IMR-90 (cell line): ENCODE measurements at regions not wholly inside any gene's neighbourhood (a gene's known extent, or its start where the extent isn't known, plus 50 kb on each side); places are given as distances from the start of the nearest gene placed in this dataset.

ENCODE experiments used
- ATAC-seq: fragments of 200-7000 bp; cut with Tn5 transposase; 2 replicates; pipeline ENCODE4 v1.9.1; 2020; ENCODE audit warnings: low read depth, mild to moderate bottlenecking, moderate library complexity
- BruUV-seq: library from RNA; stranded (reverse); fragments of 400-500 nt; replicated peaks from 2 replicates; lab custom pipeline; 2021; lab: Mats Ljungman, UMichigan
- CTCF ChIA-PET: fragments of 300-600 bp; formaldehyde crosslinking; extraction: SDS; loops from one replicate; lab custom pipeline; 2021; ENCODE audit warnings: antibody characterized with exemption; lab: Yijun Ruan, JAX
- POLR2A ChIA-PET: fragments of 300-600 bp; sonication (Branson Sonifier 250); formaldehyde crosslinking; loops from one replicate; lab custom pipeline; 2022; ENCODE audit warnings: antibody characterized with exemption; ENCODE audit not compliant: unreplicated experiment; lab: Charles Lee
- DNase-seq: peaks from one replicate; pipeline ENCODE4 v3.0.0; 2013
- H2AFZ ChIP-seq: replicated peaks from 2 replicates; pipeline ENCODE3; 2013; ENCODE audit warnings: low read length, mild to moderate bottlenecking; ENCODE audit not compliant: poor library complexity
- H2AK5ac ChIP-seq: 2 replicates; pipeline ENCODE4 v1.6.1; 2013; ENCODE audit warnings: low read depth, low read length, inconsistent platforms
- H2AK9ac ChIP-seq: replicated peaks from 2 replicates; pipeline ENCODE3; 2013; ENCODE audit warnings: mild to moderate bottlenecking, low read depth, low read length, moderate library complexity; ENCODE audit not compliant: poor library complexity
- H2BK120ac ChIP-seq: 2 replicates; pipeline ENCODE4 v1.6.1; 2013; ENCODE audit warnings: low read depth, low read length, inconsistent platforms
- H2BK15ac ChIP-seq: 3 replicates; pipeline ENCODE4 v1.6.1; 2013; ENCODE audit warnings: low read depth, low read length, inconsistent platforms
- H2BK20ac ChIP-seq: 2 replicates; pipeline ENCODE4 v1.6.1; 2013; ENCODE audit warnings: low read depth, mild to moderate bottlenecking, inconsistent platforms, low read length, moderate library complexity
- H2BK5ac ChIP-seq: 2 replicates; pipeline ENCODE4 v1.6.1; 2013; ENCODE audit warnings: mild to moderate bottlenecking, low read depth, low read length, inconsistent platforms; ENCODE audit not compliant: poor library complexity, severe bottlenecking
- H3K14ac ChIP-seq: replicated peaks from 2 replicates; pipeline ENCODE4 v1.6.1; 2013; ENCODE audit warnings: low read depth, low read length, inconsistent platforms
- H3K18ac ChIP-seq: 2 replicates; pipeline ENCODE4 v1.6.1; 2013; ENCODE audit warnings: low read depth, low read length, control low read depth
- H3K23ac ChIP-seq: 2 replicates; pipeline ENCODE4 v1.6.1; 2013; ENCODE audit warnings: low read depth, low read length, inconsistent platforms
- H3K27ac ChIP-seq: 2 replicates; pipeline ENCODE4 v1.5.1; 2013; ENCODE audit warnings: mild to moderate bottlenecking, control low read depth, low read length; ENCODE audit not compliant: insufficient read depth
- H3K27me3 ChIP-seq: 2 replicates; pipeline ENCODE4 v1.6.1; 2013; ENCODE audit warnings: low read length; ENCODE audit not compliant: control insufficient read depth, insufficient read depth
- H3K36me3 ChIP-seq: 2 replicates; pipeline ENCODE4 v1.6.1; 2013; ENCODE audit warnings: low read length, mixed read lengths; ENCODE audit not compliant: control insufficient read depth, insufficient read depth
- H3K4ac ChIP-seq: 2 replicates; pipeline ENCODE4 v1.6.1; 2013; ENCODE audit warnings: low read depth, low read length, inconsistent platforms
- H3K4me1 ChIP-seq: 2 replicates; pipeline ENCODE4 v1.6.1; 2013; ENCODE audit warnings: low read length, mixed read lengths; ENCODE audit not compliant: control insufficient read depth, insufficient read depth
- H3K4me2 ChIP-seq: 2 replicates; pipeline ENCODE4 v1.6.1; 2013; ENCODE audit warnings: low read depth, mild to moderate bottlenecking, control low read depth, low read length, moderate library complexity
- H3K4me3 ChIP-seq: 2 replicates; pipeline ENCODE4 v1.5.1; 2013; ENCODE audit warnings: low read depth, mild to moderate bottlenecking, control low read depth, low read length, moderate library complexity; ENCODE audit not compliant: insufficient read depth
- H3K56ac ChIP-seq: 2 replicates; pipeline ENCODE4 v1.6.1; 2013; ENCODE audit warnings: low read length, inconsistent platforms; ENCODE audit not compliant: insufficient read depth; ENCODE audit errors: extremely low read depth
- H3K79me1 ChIP-seq, 2 experiments: 2 replicates each; pipeline ENCODE4 v1.6.1; 2013; ENCODE audit warnings: low read length in 2 of 2, inconsistent platforms in 1 of 2, low read depth in 1 of 2
- H3K9ac ChIP-seq: 2 replicates; pipeline ENCODE4 v1.6.1; 2013; ENCODE audit warnings: low read depth, low read length, control low read depth
- H3K9me1 ChIP-seq: 2 replicates; pipeline ENCODE4 v1.6.1; 2013; ENCODE audit warnings: low read length, inconsistent platforms; ENCODE audit not compliant: insufficient read depth
- H3K9me3 ChIP-seq: 2 replicates; pipeline ENCODE4 v1.6.1; 2013; ENCODE audit warnings: low read length; ENCODE audit not compliant: control insufficient read depth, insufficient read depth
- H4K20me1 ChIP-seq: 2 replicates; pipeline ENCODE4 v1.6.1; 2013; ENCODE audit warnings: low read length, inconsistent platforms; ENCODE audit not compliant: insufficient read depth
- H4K5ac ChIP-seq: 2 replicates; pipeline ENCODE4 v1.6.1; 2013; ENCODE audit warnings: mild to moderate bottlenecking, low read depth, low read length, control low read depth
- H4K8ac ChIP-seq, 2 experiments: 2 replicates each; pipeline ENCODE4 v1.6.1; 2013; ENCODE audit warnings: low read depth in 2 of 2, low read length in 2 of 2, control low read depth in 1 of 2, inconsistent platforms in 1 of 2
- H4K91ac ChIP-seq: 2 replicates; pipeline ENCODE4 v1.6.1; 2013; ENCODE audit warnings: low read depth, low read length, inconsistent platforms; ENCODE audit not compliant: insufficient read depth
- ELK1 ChIP-seq: fragments of 150-350 bp; IDR thresholded peaks from 2 replicates; pipeline ENCODE4 v1.6.1; 2016; ENCODE audit warnings: low read depth, mild to moderate bottlenecking, low read length, moderate library complexity, borderline replicate concordance
- FOS ChIP-seq: fragments of 150-350 bp; IDR thresholded peaks from 2 replicates; pipeline ENCODE4 v1.6.1; 2016; ENCODE audit warnings: low read depth, low read length
- MAFK ChIP-seq: IDR thresholded peaks from 2 replicates; pipeline ENCODE4 v1.6.1; 2012; ENCODE audit warnings: low read depth, low read length, improper control_type of control experiment
- MAZ ChIP-seq: IDR thresholded peaks from 2 replicates; pipeline ENCODE4 v1.6.1; 2012; ENCODE audit warnings: low read depth, mild to moderate bottlenecking, low read length, improper control_type of control experiment, moderate library complexity, borderline replicate concordance
- NFE2L2 ChIP-seq: fragments of 150-350 bp; IDR thresholded peaks from 2 replicates; pipeline ENCODE4 v1.6.1; 2016; ENCODE audit warnings: low read depth, mild to moderate bottlenecking, low read length
- POLR2A ChIP-seq: IDR thresholded peaks from 2 replicates; pipeline ENCODE4 v1.6.1; 2012; ENCODE audit warnings: mild to moderate bottlenecking, low read depth, low read length
- RAD21 ChIP-seq: IDR thresholded peaks from 2 replicates; pipeline ENCODE4 v1.6.1; 2012; ENCODE audit warnings: low read length, improper control_type of control experiment
- RCOR1 ChIP-seq: IDR thresholded peaks from 2 replicates; pipeline ENCODE4 v1.6.1; 2012; ENCODE audit warnings: mild to moderate bottlenecking, low read length, improper control_type of control experiment; ENCODE audit not compliant: insufficient replicate concordance
- WGBS, 2 experiments: methylation state at CpG; one replicate each; pipeline versions ENCODE4 v1.1.5 to v1.1.7; 2013; ENCODE audit warnings: missing lambda C conversion rate in 2 of 2; ENCODE audit not compliant: insufficient read length in 1 of 2; ENCODE audit errors: extremely low coverage in 2 of 2; 5-methylcytosine and 5-hydroxymethylcytosine counted together
- dilution Hi-C: fragments of 300-500 bp; cut with HindIII; formaldehyde crosslinking; loops from one replicate; pipeline ENCODE4 v1.14.3; 2018; ENCODE audit warnings: low sequenced_read_pairs; ENCODE audit not compliant: unreplicated experiment
- in situ Hi-C: fragments of 300-500 bp; cut with MboI; formaldehyde crosslinking; loops from 3 replicates; pipeline ENCODE4 v1.14.3; 2019; ENCODE audit warnings: low sequenced_read_pairs, inconsistent platforms, mixed read lengths
- intact Hi-C: fragments of 100-400 bp; cut with micrococcal nuclease; formaldehyde crosslinking; loops from 2 replicates; pipeline ENCODE4 v1.10.0; 2022

- TF ChIP-seq POLR2A (no peak), NFE2L2 (no peak), RCOR1 (no peak), FOS (no peak), MAFK (no peak), MAZ (no peak), ELK1 (no peak), RAD21 (no peak)
- DNase-seq = no peak
- H2BK15ac ChIP-seq = no peak overlapping the region
- no peak overlapping the region for H3K23ac ChIP-seq
- no peak overlapping the region for H4K91ac ChIP-seq
- CTCF ChIA-PET = no interaction called here
- H3K4ac ChIP-seq = no peak overlapping the region
- H3K27ac ChIP-seq = no peak overlapping the region
- H3K4me1 ChIP-seq = no peaks in the 10 kb centered on the region; the same call in 1 of the 2 replicates
- H3K14ac ChIP-seq = no peak overlapping the region
- H3K36me3 ChIP-seq = no peaks in the 10 kb centered on the region
- H2BK120ac ChIP-seq = no peak overlapping the region
- H4K8ac ChIP-seq = no peak overlapping the region
- no peak overlapping the region for H2AFZ ChIP-seq
- no peak overlapping the region for H3K4me3 ChIP-seq
- no peaks in the 10 kb centered on the region for H3K9me1 ChIP-seq
- no peaks in the 10 kb centered on the region for H3K27me3 ChIP-seq
- H2AK5ac ChIP-seq = no peak overlapping the region
- no peak for ATAC-seq
- POLR2A ChIA-PET = no interaction called here
- H3K9ac ChIP-seq = no peak overlapping the region
- no peak overlapping the region for H3K4me2 ChIP-seq
- no peak overlapping the region for H3K18ac ChIP-seq
- H2BK20ac ChIP-seq = no peak overlapping the region
- no CpG with 5 or more reads among the region's 2 CpGs for WGBS, 2 experiments
- H3K79me1 ChIP-seq = no peaks in the 10 kb centered on the region
- no TSS peak for BruUV-seq
- dilution Hi-C loops (no loop called here), intact Hi-C loops (no loop called here), in situ Hi-C loops (no loop called here)
- H2BK5ac ChIP-seq = no peak overlapping the region
- H4K20me1 ChIP-seq = no peaks in the 10 kb centered on the region
- no peak overlapping the region for H4K5ac ChIP-seq
- no peak overlapping the region for H2AK9ac ChIP-seq
- H3K9me3 ChIP-seq = peaks cover 10% of the 10 kb centered on the region
- no peak overlapping the region for H3K56ac ChIP-seq
Observed at GRCh38 chr2:188889187-188889586, 85.0 kb upstream of the COL3A1 start.
